GM12878 (cell line): ENCODE measurements at regions not wholly inside any gene's neighbourhood (a gene's known extent, or its start where the extent isn't known, plus 50 kb on each side); places are given as distances from the start of the nearest gene placed in this dataset.
A peak's percentile ranks its signal among the peaks of the same experiment; 100 is the strongest.

ENCODE experiments used
- ATAC-seq: fragments of 200-7000 bp; cut with Tn5 transposase; 3 replicates; pipeline ENCODE4 v1.9.1; 2020; ENCODE audit warnings: mild to moderate bottlenecking, moderate library complexity
- BruUV-seq: library from RNA; stranded (reverse); fragments of 400-500 nt; replicated peaks from 2 replicates; lab custom pipeline; 2021; lab: Mats Ljungman, UMichigan
- CTCF ChIA-PET: fragments of 300-600 bp; sonication (Branson Sonifier 250); formaldehyde crosslinking; extraction: SDS; loops from one replicate; lab custom pipeline; 2021; ENCODE audit warnings: inconsistent platforms; lab: Yijun Ruan, JAX
- POLR2A ChIA-PET: fragments of 350-600 bp; formaldehyde crosslinking; extraction: SDS; loops from one replicate; lab custom pipeline; 2021; ENCODE audit warnings: inconsistent platforms; lab: Charles Lee
- RAD21 ChIA-PET: fragments of 300-600 bp; sonication (Branson Sonifier 250); formaldehyde crosslinking; loops from one replicate; lab custom pipeline; 2023; ENCODE audit warnings: antibody characterized with exemption; ENCODE audit not compliant: unreplicated experiment; lab: Charles Lee
- SMC1A ChIA-PET: fragments of 300-600 bp; sonication (Branson Sonifier 250); formaldehyde crosslinking; loops from one replicate; lab custom pipeline; 2023; ENCODE audit not compliant: unreplicated experiment, uncharacterized antibody; lab: Charles Lee
- DNase-seq: peaks from one replicate; pipeline ENCODE4 v3.0.0-alpha.2; 2011; ENCODE audit warnings: low read depth, low spot score
- FAIRE-seq: peaks from 3 replicates; lab custom pipeline; 2011; peaks lifted over from hg19 to GRCh38; lab: Jason Lieb, UNC
- H2AFZ ChIP-seq: 2 replicates; pipeline ENCODE4 v1.6.0; 2011; ENCODE audit warnings: low read depth, low read length, control low read depth; ENCODE audit not compliant: control insufficient read depth
- H3K27ac ChIP-seq: 2 replicates; pipeline ENCODE4 v1.5.1; 2011; ENCODE audit warnings: control low read depth; ENCODE audit not compliant: control insufficient read depth, insufficient read depth
- H3K27me3 ChIP-seq, 2 experiments: replicated peaks in 1 of 2; 2 replicates each; pipeline versions ENCODE4 v1.6.0 to v1.6.1; 2011; ENCODE audit warnings: low read length in 1 of 2; ENCODE audit not compliant: control insufficient read depth in 2 of 2, insufficient read depth in 2 of 2
- H3K36me3 ChIP-seq, 2 experiments: 2 replicates each; pipeline ENCODE4 v1.5.1; 2011; ENCODE audit warnings: low read length in 1 of 2; ENCODE audit not compliant: control insufficient read depth in 2 of 2, insufficient read depth in 2 of 2
- H3K4me1 ChIP-seq: 2 replicates; pipeline ENCODE4 v1.6.1; 2011; ENCODE audit warnings: mild to moderate bottlenecking, low read length, moderate library complexity, mixed read lengths; ENCODE audit not compliant: control insufficient read depth, insufficient read depth
- H3K4me2 ChIP-seq: 2 replicates; pipeline ENCODE4 v1.6.0; 2011; ENCODE audit warnings: control low read depth; ENCODE audit not compliant: control insufficient read depth, insufficient read depth
- H3K4me3 ChIP-seq: fragments of 200-600 bp; sonication (generic); 2 replicates; pipeline ENCODE4 v1.5.1; 2016
- H3K79me2 ChIP-seq: 2 replicates; pipeline ENCODE4 v1.6.0; 2011; ENCODE audit warnings: low read length; ENCODE audit not compliant: control insufficient read depth, insufficient read depth
- H3K9ac ChIP-seq: 2 replicates; pipeline ENCODE4 v1.8.0; 2011; ENCODE audit warnings: low read length, control low read depth, mixed read lengths; ENCODE audit not compliant: control insufficient read depth, insufficient read depth
- H3K9me3 ChIP-seq: replicated peaks from 3 replicates; pipeline ENCODE4 v1.5.1; 2011; ENCODE audit warnings: mild to moderate bottlenecking, low read length; ENCODE audit not compliant: control insufficient read depth, insufficient read depth
- H4K20me1 ChIP-seq: 2 replicates; pipeline ENCODE4 v1.6.0; 2011; ENCODE audit not compliant: control insufficient read depth, insufficient read depth
- ESRRA ChIP-seq: IDR thresholded peaks from 2 replicates; pipeline ENCODE4 v1.6.1; 2012; ENCODE audit warnings: mild to moderate bottlenecking, low read length, improper control_type of control experiment
- IKZF2 ChIP-seq, 2 experiments: fragments of 450-650 bp; IDR thresholded peaks; 2 replicates each; pipeline ENCODE4 v1.6.1; 2017; ENCODE audit warnings: mild to moderate bottlenecking in 2 of 2, moderate library complexity in 2 of 2
- MTA2 ChIP-seq: fragments of 450-650 bp; IDR thresholded peaks from 2 replicates; pipeline ENCODE4 v1.6.1; 2016; ENCODE audit warnings: low read depth, mild to moderate bottlenecking, moderate library complexity
- NR2C2 ChIP-seq: IDR thresholded peaks from 2 replicates; pipeline ENCODE4 v1.6.1; 2011; ENCODE audit warnings: borderline replicate concordance, low read depth; ENCODE audit not compliant: control insufficient read depth, insufficient read length
- RAD21 ChIP-seq: IDR thresholded peaks from 2 replicates; pipeline ENCODE4 v1.6.1; 2011; ENCODE audit warnings: mild to moderate bottlenecking, low read depth, low read length, moderate library complexity; ENCODE audit not compliant: insufficient read depth
- SIN3A ChIP-seq: IDR thresholded peaks from 2 replicates; pipeline ENCODE4 v1.6.1; 2012; ENCODE audit warnings: low read depth, low read length, improper control_type of control experiment
- WRNIP1 ChIP-seq: IDR thresholded peaks from 2 replicates; pipeline ENCODE4 v1.6.1; 2011; ENCODE audit warnings: low read depth, low read length, improper control_type of control experiment, borderline replicate concordance
- ZZZ3 ChIP-seq: IDR thresholded peaks from 2 replicates; pipeline ENCODE4 v1.6.1; 2011; ENCODE audit warnings: low read depth; ENCODE audit not compliant: control insufficient read depth, insufficient read length
- WGBS: methylation state at CpG from one replicate; pipeline ENCODE4 v1.1.6; 2016; ENCODE audit warnings: low lambda C conversion rate; ENCODE audit not compliant: insufficient replicate concordance, insufficient coverage; ENCODE audit errors: missing lambda C conversion rate; 5-methylcytosine and 5-hydroxymethylcytosine counted together
- in situ Hi-C: fragments of 300-500 bp; cut with MboI; formaldehyde crosslinking; loops from 9 replicates; pipeline ENCODE4 v1.14.3; 2018; ENCODE audit warnings: mixed read lengths
- intact Hi-C: fragments of 100-400 bp; cut with micrococcal nuclease; formaldehyde crosslinking; loops from one replicate; pipeline ENCODE4 v1.14.2; 2022; ENCODE audit not compliant: unreplicated experiment
- TF ChIP-seq, protein P1 (sequence below), 3 experiments: IDR thresholded peaks in 2 of 3; conservative IDR thresholded peaks in 1 of 3; 2 replicates each; pipeline ENCODE4 v1.5.1; 2011; ENCODE audit warnings: low read depth in 3 of 3, low read length in 3 of 3, mild to moderate bottlenecking in 3 of 3, control low read depth in 2 of 3, moderate library complexity in 2 of 3, inconsistent platforms in 1 of 3, mixed read lengths in 1 of 3; ENCODE audit not compliant: control insufficient read depth in 2 of 3, insufficient read depth in 1 of 3; ENCODE audit errors: extremely low read depth in 1 of 3
- TF ChIP-seq, protein P2 (sequence below): fragments of 450-650 bp; IDR thresholded peaks from 2 replicates; pipeline ENCODE4 v1.6.1; 2017; ENCODE audit warnings: borderline replicate concordance
- TF ChIP-seq, protein P3 (sequence below): fragments of 450-650 bp; IDR thresholded peaks from 2 replicates; pipeline ENCODE4 v1.6.1; 2017; ENCODE audit warnings: mild to moderate bottlenecking, moderate library complexity

DNA sequence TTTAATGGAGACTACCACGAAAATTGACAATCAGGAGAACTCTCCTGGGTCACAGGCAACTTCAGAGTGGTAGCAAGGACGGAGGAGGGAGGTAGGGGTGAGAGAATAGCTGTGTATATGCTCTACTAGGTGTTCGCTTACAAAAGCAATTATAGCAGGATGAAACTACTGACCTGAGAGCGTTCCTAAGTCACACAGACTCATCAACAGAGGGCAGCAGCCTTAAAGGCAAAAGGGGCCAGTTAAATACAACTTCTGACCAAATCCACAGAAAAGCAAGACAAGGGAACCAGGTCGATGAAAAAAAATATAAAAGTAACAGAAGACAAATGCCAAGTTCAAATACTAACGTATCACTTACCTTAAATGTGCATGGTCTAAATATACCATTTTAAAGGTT, 894.6 kb downstream of the PLOD2 start:
- FAIRE-seq (no peak), DNase-seq (no peak), ATAC-seq (peak; percentile 21; the same call in 1 of the 3 replicates)
- ChIA-PET CTCF (interaction anchor here (0.6 kb wide), 1 partner anchor 512 kb away, joined by 5 read pairs; no protein-coding TSS in a partner anchor), SMC1A (no interaction called here), RAD21 (no interaction called here), POLR2A (no interaction called here)
- 9% methylated on average over 6 of the region's 6 CpGs for WGBS
- intact Hi-C loops (no loop called here), in situ Hi-C loops (no loop called here)
- no peak overlapping the region for H3K27ac ChIP-seq
- no peaks in the 10 kb centered on the region for H3K79me2 ChIP-seq
- no peaks in the 10 kb centered on the region for H3K36me3 ChIP-seq
- H3K9ac ChIP-seq, result no peak overlapping the region
- TF ChIP-seq RAD21, result peak; percentile 33; the same call in 1 of the 2 replicates
- TF ChIP-seq IKZF2 (IDR thresholded peaks at IDR 0.05), result no peak
- TF ChIP-seq, protein P1, sequence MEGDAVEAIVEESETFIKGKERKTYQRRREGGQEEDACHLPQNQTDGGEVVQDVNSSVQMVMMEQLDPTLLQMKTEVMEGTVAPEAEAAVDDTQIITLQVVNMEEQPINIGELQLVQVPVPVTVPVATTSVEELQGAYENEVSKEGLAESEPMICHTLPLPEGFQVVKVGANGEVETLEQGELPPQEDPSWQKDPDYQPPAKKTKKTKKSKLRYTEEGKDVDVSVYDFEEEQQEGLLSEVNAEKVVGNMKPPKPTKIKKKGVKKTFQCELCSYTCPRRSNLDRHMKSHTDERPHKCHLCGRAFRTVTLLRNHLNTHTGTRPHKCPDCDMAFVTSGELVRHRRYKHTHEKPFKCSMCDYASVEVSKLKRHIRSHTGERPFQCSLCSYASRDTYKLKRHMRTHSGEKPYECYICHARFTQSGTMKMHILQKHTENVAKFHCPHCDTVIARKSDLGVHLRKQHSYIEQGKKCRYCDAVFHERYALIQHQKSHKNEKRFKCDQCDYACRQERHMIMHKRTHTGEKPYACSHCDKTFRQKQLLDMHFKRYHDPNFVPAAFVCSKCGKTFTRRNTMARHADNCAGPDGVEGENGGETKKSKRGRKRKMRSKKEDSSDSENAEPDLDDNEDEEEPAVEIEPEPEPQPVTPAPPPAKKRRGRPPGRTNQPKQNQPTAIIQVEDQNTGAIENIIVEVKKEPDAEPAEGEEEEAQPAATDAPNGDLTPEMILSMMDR (IDR thresholded peaks at IDR 0.05 in 2 of 3, conservative IDR thresholded peaks at IDR 0.05 in 1 of 3; ENCODE audit: control insufficient read depth in 2 of 3, extremely low read depth in 1 of 3, insufficient read depth in 1 of 3, low read depth in 3 of 3, low read length in 3 of 3), result peak in 1 of 3 experiments; percentile 13; a peak in 1 of 6 replicates
- no peak for TF ChIP-seq ZZZ3
- no peak for TF ChIP-seq MTA2
- no peaks in the 10 kb centered on the region for H4K20me1 ChIP-seq
- no peak overlapping the region for H3K4me2 ChIP-seq
- no TSS peak for BruUV-seq
- H2AFZ ChIP-seq, result no peak overlapping the region
- H3K4me1 ChIP-seq, result no peaks in the 10 kb centered on the region
- H3K27me3 ChIP-seq, result no peaks in the 10 kb centered on the region
- H3K9me3 ChIP-seq, result no peaks in the 10 kb centered on the region
- no peak overlapping the region for H3K4me3 ChIP-seq

DNA sequence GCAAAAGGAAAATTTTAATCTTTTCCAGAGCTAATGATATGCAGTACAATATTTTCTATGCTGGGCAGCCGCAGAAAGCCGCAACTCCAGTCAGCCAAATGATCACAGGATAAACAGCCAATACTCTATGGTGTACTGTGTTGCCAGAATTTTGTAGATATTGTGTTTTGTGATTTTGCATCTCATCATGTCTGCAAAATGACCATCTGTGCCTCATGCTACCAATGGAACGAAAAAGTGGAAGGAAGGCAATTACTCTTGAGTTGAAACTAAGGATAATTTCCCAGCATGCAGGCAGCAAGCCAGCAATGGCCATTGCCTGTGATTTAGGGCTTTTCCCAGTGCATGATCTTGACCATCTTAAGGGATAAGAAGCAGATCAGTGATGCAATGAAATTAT, 891.9 kb downstream of the PLOD2 start:
- DNase-seq (no peak), FAIRE-seq (no peak), ATAC-seq (no peak)
- H3K9me3 ChIP-seq, result no peaks in the 10 kb centered on the region; the same call in 2 of the 3 replicates
- H3K27me3 ChIP-seq, result no peaks in the 10 kb centered on the region
- no peaks in the 10 kb centered on the region for H4K20me1 ChIP-seq
- BruUV-seq, result no TSS peak
- H2AFZ ChIP-seq, result no peak overlapping the region
- no peaks in the 10 kb centered on the region for H3K4me1 ChIP-seq
- no peak overlapping the region for H3K9ac ChIP-seq
- 1% methylated on average over 3 of the region's 3 CpGs for WGBS
- ChIA-PET SMC1A (no interaction called here), POLR2A (no interaction called here), RAD21 (no interaction called here), CTCF (no interaction called here)
- no peak overlapping the region for H3K27ac ChIP-seq
- in situ Hi-C loops (no loop called here), intact Hi-C loops (no loop called here)
- no peak overlapping the region for H3K4me3 ChIP-seq
- no peaks in the 10 kb centered on the region for H3K79me2 ChIP-seq
- H3K4me2 ChIP-seq, result no peak overlapping the region
- H3K36me3 ChIP-seq, result no peaks in the 10 kb centered on the region
- TF ChIP-seq, protein P2, sequence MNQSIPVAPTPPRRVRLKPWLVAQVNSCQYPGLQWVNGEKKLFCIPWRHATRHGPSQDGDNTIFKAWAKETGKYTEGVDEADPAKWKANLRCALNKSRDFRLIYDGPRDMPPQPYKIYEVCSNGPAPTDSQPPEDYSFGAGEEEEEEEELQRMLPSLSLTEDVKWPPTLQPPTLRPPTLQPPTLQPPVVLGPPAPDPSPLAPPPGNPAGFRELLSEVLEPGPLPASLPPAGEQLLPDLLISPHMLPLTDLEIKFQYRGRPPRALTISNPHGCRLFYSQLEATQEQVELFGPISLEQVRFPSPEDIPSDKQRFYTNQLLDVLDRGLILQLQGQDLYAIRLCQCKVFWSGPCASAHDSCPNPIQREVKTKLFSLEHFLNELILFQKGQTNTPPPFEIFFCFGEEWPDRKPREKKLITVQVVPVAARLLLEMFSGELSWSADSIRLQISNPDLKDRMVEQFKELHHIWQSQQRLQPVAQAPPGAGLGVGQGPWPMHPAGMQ, result no peak
- TF ChIP-seq SIN3A (no peak), WRNIP1 (no peak), NR2C2 (no peak), ESRRA (no peak)
- TF ChIP-seq, protein P3, sequence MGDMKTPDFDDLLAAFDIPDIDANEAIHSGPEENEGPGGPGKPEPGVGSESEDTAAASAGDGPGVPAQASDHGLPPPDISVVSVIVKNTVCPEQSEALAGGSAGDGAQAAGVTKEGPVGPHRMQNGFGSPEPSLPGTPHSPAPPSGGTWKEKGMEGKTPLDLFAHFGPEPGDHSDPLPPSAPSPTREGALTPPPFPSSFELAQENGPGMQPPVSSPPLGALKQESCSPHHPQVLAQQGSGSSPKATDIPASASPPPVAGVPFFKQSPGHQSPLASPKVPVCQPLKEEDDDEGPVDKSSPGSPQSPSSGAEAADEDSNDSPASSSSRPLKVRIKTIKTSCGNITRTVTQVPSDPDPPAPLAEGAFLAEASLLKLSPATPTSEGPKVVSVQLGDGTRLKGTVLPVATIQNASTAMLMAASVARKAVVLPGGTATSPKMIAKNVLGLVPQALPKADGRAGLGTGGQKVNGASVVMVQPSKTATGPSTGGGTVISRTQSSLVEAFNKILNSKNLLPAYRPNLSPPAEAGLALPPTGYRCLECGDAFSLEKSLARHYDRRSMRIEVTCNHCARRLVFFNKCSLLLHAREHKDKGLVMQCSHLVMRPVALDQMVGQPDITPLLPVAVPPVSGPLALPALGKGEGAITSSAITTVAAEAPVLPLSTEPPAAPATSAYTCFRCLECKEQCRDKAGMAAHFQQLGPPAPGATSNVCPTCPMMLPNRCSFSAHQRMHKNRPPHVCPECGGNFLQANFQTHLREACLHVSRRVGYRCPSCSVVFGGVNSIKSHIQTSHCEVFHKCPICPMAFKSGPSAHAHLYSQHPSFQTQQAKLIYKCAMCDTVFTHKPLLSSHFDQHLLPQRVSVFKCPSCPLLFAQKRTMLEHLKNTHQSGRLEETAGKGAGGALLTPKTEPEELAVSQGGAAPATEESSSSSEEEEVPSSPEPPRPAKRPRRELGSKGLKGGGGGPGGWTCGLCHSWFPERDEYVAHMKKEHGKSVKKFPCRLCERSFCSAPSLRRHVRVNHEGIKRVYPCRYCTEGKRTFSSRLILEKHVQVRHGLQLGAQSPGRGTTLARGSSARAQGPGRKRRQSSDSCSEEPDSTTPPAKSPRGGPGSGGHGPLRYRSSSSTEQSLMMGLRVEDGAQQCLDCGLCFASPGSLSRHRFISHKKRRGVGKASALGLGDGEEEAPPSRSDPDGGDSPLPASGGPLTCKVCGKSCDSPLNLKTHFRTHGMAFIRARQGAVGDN, result no peak
